ENCODE measurements at regions not wholly inside any gene's neighbourhood (a gene's known extent, or its start where the extent isn't known, plus 50 kb on each side); places are given as distances from the start of the nearest gene placed in this dataset.

GRCh38 chr5:50964746-50965653, 298.6 kb downstream of the PARP8 start:
- no peak for DNase-seq

GRCh38 chr5:50965654-50966375, 299.4 kb downstream of the PARP8 start:
- no peak for DNase-seq

- no peak for DNase-seq
These were observed 300.6 kb downstream of the PARP8 start for GRCh38 chr5:50967009-50967562.

GRCh38 chr5:50967563-50968355, 301.3 kb downstream of the PARP8 start:
- no peak for DNase-seq

- no peak for DNase-seq
These were observed 302.1 kb downstream of the PARP8 start for GRCh38 chr5:50968356-50969149.

- DNase-seq = no peak
These were observed 303.0 kb downstream of the PARP8 start for GRCh38 chr5:50969151-50970031.

- no peak for DNase-seq
These were observed 309.4 kb downstream of the PARP8 start for GRCh38 chr5:50975840-50976239.

- DNase-seq = no peak
These were observed 312.5 kb downstream of the PARP8 start for GRCh38 chr5:50978924-50979323.

- DNase-seq = no peak
These were observed 318.2 kb downstream of the PARP8 start for GRCh38 chr5:50984640-50985039.

- DNase-seq = no peak
These were observed 324.0 kb downstream of the PARP8 start for GRCh38 chr5:50990296-50990924.

- no peak for DNase-seq
These were observed 329.0 kb downstream of the PARP8 start for GRCh38 chr5:50995285-50995942.

GRCh38 chr5:51001227-51001923, 334.9 kb downstream of the PARP8 start:
- no peak for DNase-seq

GRCh38 chr5:51002368-51002767, 335.9 kb downstream of the PARP8 start:
- no peak for DNase-seq

GRCh38 chr5:51013036-51013435, 346.6 kb downstream of the PARP8 start:
- DNase-seq = no peak

GRCh38 chr5:51018423-51018822, 352.0 kb downstream of the PARP8 start:
- DNase-seq = no peak

GRCh38 chr5:51024263-51024662, 357.8 kb downstream of the PARP8 start:
- no peak for DNase-seq

- DNase-seq = no peak
These were observed 356.0 kb upstream of the ISL1 start for GRCh38 chr5:51027271-51027670.

GRCh38 chr5:51028394-51028793, 354.9 kb upstream of the ISL1 start:
- no peak for DNase-seq

- no peak for DNase-seq
These were observed 350.0 kb upstream of the ISL1 start for GRCh38 chr5:51033215-51033614.

All from CD4-positive, alpha-beta T cell treated with Interleukin-12 subunit alpha and Interleukin-12 subunit beta, for 1 hour (primary cell).